Loucy (cell line): ENCODE measurements at regions not wholly inside any gene's neighbourhood (a gene's known extent, or its start where the extent isn't known, plus 50 kb on each side); places are given as distances from the start of the nearest gene placed in this dataset.

Experiments
- CTCF ChIP-seq: fragments of 200-600 bp; sonication (generic); conservative IDR thresholded peaks from 2 replicates; pipeline ENCODE4 v1.5.1; 2014; ENCODE audit warnings: mild to moderate bottlenecking, antibody characterized with exemption, low read length
- EZH2phosphoT487 ChIP-seq: fragments of 200-600 bp; IDR thresholded peaks from 2 replicates; pipeline ENCODE4 v1.6.1; 2018; ENCODE audit warnings: antibody characterized with exemption, mild to moderate bottlenecking, moderate library complexity, borderline replicate concordance

- TF ChIP-seq EZH2phosphoT487 = no peak
- TF ChIP-seq CTCF = no peak
These were observed 136.2 kb downstream of the KLF12 start for GRCh38 chr13:73997964-73998363.
